Keratinocyte (primary cell): ENCODE measurements at regions not wholly inside any gene's neighbourhood (a gene's known extent, or its start where the extent isn't known, plus 50 kb on each side); places are given as distances from the start of the nearest gene placed in this dataset.
A peak's percentile ranks its signal among the peaks of the same experiment; 100 is the strongest.

ENCODE experiments used
- CTCF ChIP-seq, 3 experiments: IDR thresholded peaks in 1 of 3; conservative IDR thresholded peaks in 1 of 3; optimal IDR thresholded peaks in 1 of 3; 2 replicates in 2 of 3; 3 replicates in 1 of 3; pipeline versions ENCODE3 to v1.5.1; 2011; ENCODE audit warnings: low read length in 3 of 3, mild to moderate bottlenecking in 3 of 3, moderate library complexity in 2 of 3, control low read depth in 1 of 3, inconsistent platforms in 1 of 3; ENCODE audit not compliant: insufficient read depth in 2 of 3; ENCODE audit errors: extremely low read depth in 1 of 3
- EZH2 ChIP-seq: IDR thresholded peaks from one replicate; pipeline ENCODE4 v1.6.1; 2012; ENCODE audit warnings: inconsistent platforms, mild to moderate bottlenecking, low read length, moderate library complexity

GRCh38 chr1:177355575-177355974, 184.8 kb downstream of the BRINP2 start:
- TF ChIP-seq EZH2, result no peak
- peak; percentile 62 to 75 (median 62) for TF ChIP-seq CTCF (optimal IDR thresholded peaks at IDR 0.05 in 1 of 3, IDR thresholded peaks at IDR 0.05 in 1 of 3, conservative IDR thresholded peaks at IDR 0.05 in 1 of 3; ENCODE audit: extremely low read depth in 1 of 3, insufficient read depth in 2 of 3, low read length in 3 of 3)
